DMS53 treated with DMSO at 0.1 percent for 48 hours (cell line): ENCODE measurements at regions not wholly inside any gene's neighbourhood (a gene's known extent, or its start where the extent isn't known, plus 50 kb on each side); places are given as distances from the start of the nearest gene placed in this dataset.

Experiments used
- DNase-seq: peaks from one replicate; lab custom pipeline; 2025; ENCODE audit not compliant: unreplicated experiment; lab: John Stamatoyannopoulos, UW

DNA sequence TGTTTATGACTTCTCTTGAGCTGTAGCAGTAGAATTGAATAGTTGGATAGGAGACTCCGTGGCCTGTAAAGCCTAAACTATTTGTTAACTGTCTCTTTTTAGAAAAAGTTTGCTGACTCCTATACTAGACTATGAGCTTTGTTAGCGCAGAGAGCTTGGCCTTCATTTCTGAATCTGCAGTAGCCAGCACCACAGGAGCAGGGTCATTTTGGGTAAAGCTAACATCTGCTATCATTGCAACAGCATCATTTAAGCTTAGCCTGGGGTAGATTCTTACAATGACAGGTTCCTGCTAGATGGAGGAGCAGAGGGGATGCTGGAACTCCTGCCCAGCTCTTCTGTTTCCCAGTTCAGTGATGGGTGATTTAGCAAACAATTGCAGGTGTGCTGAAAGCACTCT is 133.7 kb upstream of the ASTN2 start:
- no peak for DNase-seq

DNA sequence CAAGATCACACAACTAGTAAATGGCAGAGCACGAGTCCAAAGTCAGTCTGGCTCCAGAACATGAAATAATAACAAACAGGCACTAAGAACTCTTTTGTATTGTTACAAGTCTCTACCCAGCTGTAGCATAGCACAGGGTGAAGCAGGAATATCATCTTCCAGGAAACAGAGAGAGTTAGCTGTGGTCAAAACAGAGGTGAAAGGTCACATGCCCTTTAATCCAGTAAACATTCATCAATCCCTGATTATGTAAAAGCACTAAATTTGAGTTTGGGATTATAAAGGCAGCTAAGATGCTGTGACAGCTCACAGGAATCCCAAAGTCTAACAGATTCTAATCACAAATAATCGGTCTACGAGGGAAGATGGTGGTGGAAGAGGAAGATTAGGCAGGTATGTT is 133.0 kb upstream of the ASTN2 start:
- DNase-seq = no peak

- DNase-seq = peak; percentile 53
Measured at GRCh38 chr9:117546894-117547678, 132.2 kb upstream of the ASTN2 start.

GRCh38 chr9:117545846-117546245 is 131.0 kb upstream of the ASTN2 start:
- peak; percentile 8 for DNase-seq

DNA sequence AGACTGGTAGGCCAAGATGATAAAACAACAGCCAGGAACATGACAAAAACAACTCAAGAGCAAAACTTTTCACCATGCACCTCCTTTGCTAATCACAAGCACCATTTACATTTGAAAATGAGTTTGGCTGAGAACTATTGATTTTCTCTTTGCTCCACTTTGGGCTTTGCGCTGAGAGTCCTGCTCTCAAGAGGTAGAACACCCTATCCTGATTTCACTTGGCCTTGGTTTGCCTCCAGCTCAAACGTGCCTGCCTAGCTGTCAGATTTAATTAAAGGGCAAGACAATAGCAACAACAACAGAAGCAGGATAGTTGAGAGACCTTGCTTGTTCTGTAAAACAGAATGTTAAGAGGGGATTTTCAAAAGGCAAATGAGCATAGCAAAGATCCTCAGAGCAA is 128.2 kb upstream of the ASTN2 start:
- no peak for DNase-seq

- no peak for DNase-seq
Measured at GRCh38 chr9:117542021-117542420, 127.2 kb upstream of the ASTN2 start.

GRCh38 chr9:117541181-117541580 is 126.3 kb upstream of the ASTN2 start:
- no peak for DNase-seq

DNA sequence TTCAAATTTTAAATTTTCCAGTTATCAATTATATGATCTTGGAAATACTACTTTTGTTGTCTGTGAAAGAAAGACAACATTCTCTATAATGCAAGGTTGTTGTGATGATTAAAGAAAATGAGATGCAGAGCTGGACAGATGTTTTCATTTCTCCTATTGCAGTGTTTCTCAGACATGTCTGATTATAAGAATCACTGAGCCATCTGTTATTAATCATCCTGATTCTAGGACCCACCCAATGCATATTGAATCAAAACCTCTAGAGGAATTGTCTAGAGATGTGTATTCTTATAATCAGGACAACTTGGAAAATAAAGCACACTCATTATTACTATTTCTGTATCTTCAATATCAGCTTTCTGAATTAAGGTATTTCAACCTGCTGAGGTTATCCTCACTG is 121.1 kb upstream of the ASTN2 start:
- no peak for DNase-seq

DNA sequence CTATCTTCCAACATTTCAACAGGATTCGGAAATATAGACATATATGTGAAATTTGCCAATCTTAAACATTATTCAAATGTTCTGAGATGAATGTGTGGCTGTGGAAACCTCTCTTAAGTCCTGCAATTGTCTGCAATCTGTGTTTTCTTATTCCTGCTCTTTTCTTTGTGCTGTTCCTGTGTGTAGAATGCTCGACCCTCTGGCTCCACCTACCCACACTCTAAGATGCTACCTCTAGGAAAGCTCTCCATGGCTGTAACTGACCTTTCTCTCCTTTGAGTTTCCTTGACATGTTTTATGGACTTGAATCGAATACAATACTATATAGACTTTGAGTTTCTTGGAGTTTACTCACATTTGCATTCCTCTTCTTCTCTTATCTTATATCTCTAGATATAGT is 120.6 kb upstream of the ASTN2 start:
- no peak for DNase-seq

- DNase-seq = no peak
Measured at GRCh38 chr9:117528225-117528624, 113.4 kb upstream of the ASTN2 start.

GRCh38 chr9:117526674-117527073 is 111.8 kb upstream of the ASTN2 start:
- peak; percentile 66 for DNase-seq

- no peak for DNase-seq
Measured at GRCh38 chr9:117523531-117524153, 108.8 kb upstream of the ASTN2 start.

- DNase-seq = no peak
Measured at GRCh38 chr9:117521293-117521692, 106.4 kb upstream of the ASTN2 start.

GRCh38 chr9:117516676-117517632 is 102.1 kb upstream of the ASTN2 start:
- DNase-seq = no peak

GRCh38 chr9:117511852-117512481 is 97.1 kb upstream of the ASTN2 start:
- DNase-seq = no peak

DNA sequence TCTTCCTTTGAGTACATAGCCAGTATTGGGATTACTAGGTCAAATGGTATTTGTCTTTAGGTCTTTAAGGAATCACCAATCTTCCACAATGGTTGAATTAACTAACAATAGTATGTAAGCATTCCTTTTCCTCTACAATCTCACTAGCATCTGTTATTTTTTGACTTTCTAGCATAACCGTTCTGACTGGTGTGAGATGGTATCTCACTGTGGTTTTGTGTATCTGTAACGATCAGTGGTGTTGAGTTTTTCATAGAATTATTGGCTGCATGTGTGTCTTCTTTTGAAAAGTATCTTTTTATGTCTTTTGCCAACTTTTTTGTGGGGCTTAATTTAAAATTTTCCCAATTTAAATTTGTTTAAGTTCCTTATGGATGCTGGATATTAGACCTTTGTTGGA is 81.5 kb upstream of the ASTN2 start:
- no peak for DNase-seq

DNA sequence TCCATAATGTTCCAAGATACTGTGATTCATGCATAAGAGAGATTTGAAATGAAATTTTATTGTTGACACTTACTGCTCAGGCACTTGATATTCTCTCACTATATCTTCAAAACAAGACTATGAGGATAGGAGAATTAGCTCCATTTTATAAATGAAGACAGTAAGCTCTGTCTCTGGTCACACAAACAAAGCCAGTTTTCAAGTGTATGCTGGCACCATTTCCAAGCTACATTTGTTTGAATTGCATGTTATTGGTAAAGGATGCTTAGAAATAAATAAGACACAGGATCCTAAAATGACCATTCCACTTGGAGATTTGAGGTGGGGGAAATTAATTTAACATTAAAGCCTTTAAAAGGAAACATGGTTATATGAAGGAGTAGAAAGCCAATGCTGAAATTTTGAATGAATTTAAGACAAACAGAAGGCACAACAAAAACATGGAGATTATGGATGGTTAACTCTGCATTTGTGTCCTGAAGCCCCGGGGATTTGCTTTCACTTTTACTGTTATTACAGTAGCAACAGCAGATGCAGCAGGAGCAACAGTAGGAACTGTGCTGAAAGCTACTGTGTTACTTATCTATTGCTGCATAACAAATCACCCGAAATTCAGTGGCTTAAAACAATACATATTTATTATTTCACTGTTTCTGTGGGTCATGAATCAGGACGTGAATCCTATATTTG is 79.7 kb upstream of the ASTN2 start:
- DNase-seq = peak; percentile 23

- DNase-seq = no peak
Measured at GRCh38 chr9:117492476-117492875, 77.6 kb upstream of the ASTN2 start.

- DNase-seq = peak; percentile 52
Measured at GRCh38 chr9:117491491-117491890, 76.6 kb upstream of the ASTN2 start.

- no peak for DNase-seq
Measured at GRCh38 chr9:117490199-117490598, 75.3 kb upstream of the ASTN2 start.

DNA sequence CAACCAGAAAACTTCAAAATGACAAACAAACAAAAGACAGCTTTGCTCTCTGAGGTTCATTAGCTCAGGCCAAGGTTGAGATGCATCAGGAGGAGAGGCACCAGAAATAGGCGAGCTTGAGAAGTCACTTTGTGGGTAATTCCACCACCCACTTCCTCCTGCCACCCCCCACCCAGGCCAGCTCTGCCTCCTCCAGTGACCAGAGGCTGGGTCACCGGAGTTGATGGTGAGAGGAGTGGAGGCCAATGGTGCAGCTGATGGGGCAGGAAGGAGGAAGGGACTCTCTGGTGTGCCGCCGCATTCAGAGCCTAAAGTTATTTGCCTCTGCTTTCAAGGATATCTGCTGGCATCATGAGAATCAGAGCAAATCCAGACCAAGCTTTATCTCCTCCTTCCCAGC is 73.8 kb upstream of the ASTN2 start:
- DNase-seq = no peak
